ENCODE measurements at regions not wholly inside any gene's neighbourhood (a gene's known extent, or its start where the extent isn't known, plus 50 kb on each side); places are given as distances from the start of the nearest gene placed in this dataset.
A peak's percentile ranks its signal among the peaks of the same experiment; 100 is the strongest.

GRCh38 chr10:20955355-20955893, 58.3 kb upstream of the NEBL start:
- peak; percentile 66 for DNase-seq (ENCODE audit: low spot score)

GRCh38 chr10:20954519-20954918, 57.4 kb upstream of the NEBL start:
- DNase-seq (ENCODE audit: low spot score) = no peak

- DNase-seq (ENCODE audit: low spot score) = no peak
Observed at GRCh38 chr10:20953120-20953519, 56.0 kb upstream of the NEBL start.

- no peak for DNase-seq (ENCODE audit: low spot score)
Observed at GRCh38 chr10:20949967-20950366, 52.9 kb upstream of the NEBL start.

GRCh38 chr10:20948686-20949327, 51.7 kb upstream of the NEBL start:
- no peak for DNase-seq (ENCODE audit: low spot score)

Small RNA genes in the stretch of these regions (small RNA-seq; reads per million reads assigned to genes)
- gene AL158209.2 = 0 reads per million in 2 experiments
- 0 reads per million in 2 experiments for gene RF00017
- 0.16 to 0.27 reads per million in 2 experiments for gene RNU6-15P

All from SK-N-DZ (cell line).